ENCODE measurements at regions not wholly inside any gene's neighbourhood (a gene's known extent, or its start where the extent isn't known, plus 50 kb on each side); places are given as distances from the start of the nearest gene placed in this dataset.

GRCh38 chr3:29050155-29050554, 230.7 kb upstream of the RBMS3 start (continued):
- TF ChIP-seq, protein P1, sequence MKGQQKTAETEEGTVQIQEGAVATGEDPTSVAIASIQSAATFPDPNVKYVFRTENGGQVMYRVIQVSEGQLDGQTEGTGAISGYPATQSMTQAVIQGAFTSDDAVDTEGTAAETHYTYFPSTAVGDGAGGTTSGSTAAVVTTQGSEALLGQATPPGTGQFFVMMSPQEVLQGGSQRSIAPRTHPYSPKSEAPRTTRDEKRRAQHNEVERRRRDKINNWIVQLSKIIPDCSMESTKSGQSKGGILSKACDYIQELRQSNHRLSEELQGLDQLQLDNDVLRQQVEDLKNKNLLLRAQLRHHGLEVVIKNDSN (IDR thresholded peaks at IDR 0.05; ENCODE audit: borderline replicate concordance, extremely low read length, insufficient read depth, low read depth, low read length): no peak
- TF ChIP-seq SUPT20H (IDR thresholded peaks at IDR 0.05; ENCODE audit: borderline replicate concordance, control insufficient read depth, low read depth, low read length) (no peak), BMI1 (IDR thresholded peaks at IDR 0.05; ENCODE audit: borderline replicate concordance) (no peak), ZBED1 (IDR thresholded peaks at IDR 0.05; ENCODE audit: borderline replicate concordance) (no peak)

DNA sequence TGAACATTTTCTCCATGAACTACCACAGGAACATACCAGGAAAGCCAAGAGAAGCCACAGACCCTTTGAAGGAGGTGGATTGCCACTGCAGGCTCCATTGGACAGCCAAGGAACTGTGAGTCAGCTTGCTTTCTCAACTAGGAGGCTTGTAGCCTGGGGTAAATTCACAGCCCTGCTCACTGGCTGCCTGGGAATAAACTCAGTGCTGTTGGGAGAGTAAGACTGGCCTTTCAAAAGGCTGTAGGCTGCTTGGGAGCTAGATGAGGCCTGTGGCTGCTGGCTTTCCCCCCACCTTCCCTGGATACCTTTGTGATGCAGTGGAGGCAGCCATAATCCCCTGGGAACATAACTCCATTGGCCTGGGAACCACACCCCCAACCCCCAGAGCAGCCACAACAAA, 223.5 kb upstream of the RBMS3 start:
- SMC1A ChIA-PET (ENCODE audit: uncharacterized antibody, unreplicated experiment): interaction anchor here (0.7 kb wide), 1 partner anchor 174 kb away, joined by 3 read pairs; no protein-coding TSS in a partner anchor
- H3K36me3 ChIP-seq (ENCODE audit: control insufficient read depth in 2 of 2, insufficient read depth in 2 of 2, low read length in 1 of 2): no peaks in the 10 kb centered on the region
- FAIRE-seq: no peak

More for the DNA sequence above, 223.5 kb upstream of the RBMS3 start:
- no peak for TF ChIP-seq TARDBP (IDR thresholded peaks at IDR 0.05; ENCODE audit: borderline replicate concordance)
- TF ChIP-seq, protein P2, sequence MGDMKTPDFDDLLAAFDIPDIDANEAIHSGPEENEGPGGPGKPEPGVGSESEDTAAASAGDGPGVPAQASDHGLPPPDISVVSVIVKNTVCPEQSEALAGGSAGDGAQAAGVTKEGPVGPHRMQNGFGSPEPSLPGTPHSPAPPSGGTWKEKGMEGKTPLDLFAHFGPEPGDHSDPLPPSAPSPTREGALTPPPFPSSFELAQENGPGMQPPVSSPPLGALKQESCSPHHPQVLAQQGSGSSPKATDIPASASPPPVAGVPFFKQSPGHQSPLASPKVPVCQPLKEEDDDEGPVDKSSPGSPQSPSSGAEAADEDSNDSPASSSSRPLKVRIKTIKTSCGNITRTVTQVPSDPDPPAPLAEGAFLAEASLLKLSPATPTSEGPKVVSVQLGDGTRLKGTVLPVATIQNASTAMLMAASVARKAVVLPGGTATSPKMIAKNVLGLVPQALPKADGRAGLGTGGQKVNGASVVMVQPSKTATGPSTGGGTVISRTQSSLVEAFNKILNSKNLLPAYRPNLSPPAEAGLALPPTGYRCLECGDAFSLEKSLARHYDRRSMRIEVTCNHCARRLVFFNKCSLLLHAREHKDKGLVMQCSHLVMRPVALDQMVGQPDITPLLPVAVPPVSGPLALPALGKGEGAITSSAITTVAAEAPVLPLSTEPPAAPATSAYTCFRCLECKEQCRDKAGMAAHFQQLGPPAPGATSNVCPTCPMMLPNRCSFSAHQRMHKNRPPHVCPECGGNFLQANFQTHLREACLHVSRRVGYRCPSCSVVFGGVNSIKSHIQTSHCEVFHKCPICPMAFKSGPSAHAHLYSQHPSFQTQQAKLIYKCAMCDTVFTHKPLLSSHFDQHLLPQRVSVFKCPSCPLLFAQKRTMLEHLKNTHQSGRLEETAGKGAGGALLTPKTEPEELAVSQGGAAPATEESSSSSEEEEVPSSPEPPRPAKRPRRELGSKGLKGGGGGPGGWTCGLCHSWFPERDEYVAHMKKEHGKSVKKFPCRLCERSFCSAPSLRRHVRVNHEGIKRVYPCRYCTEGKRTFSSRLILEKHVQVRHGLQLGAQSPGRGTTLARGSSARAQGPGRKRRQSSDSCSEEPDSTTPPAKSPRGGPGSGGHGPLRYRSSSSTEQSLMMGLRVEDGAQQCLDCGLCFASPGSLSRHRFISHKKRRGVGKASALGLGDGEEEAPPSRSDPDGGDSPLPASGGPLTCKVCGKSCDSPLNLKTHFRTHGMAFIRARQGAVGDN (IDR thresholded peaks at IDR 0.05): no peak
- TF ChIP-seq, protein P3, sequence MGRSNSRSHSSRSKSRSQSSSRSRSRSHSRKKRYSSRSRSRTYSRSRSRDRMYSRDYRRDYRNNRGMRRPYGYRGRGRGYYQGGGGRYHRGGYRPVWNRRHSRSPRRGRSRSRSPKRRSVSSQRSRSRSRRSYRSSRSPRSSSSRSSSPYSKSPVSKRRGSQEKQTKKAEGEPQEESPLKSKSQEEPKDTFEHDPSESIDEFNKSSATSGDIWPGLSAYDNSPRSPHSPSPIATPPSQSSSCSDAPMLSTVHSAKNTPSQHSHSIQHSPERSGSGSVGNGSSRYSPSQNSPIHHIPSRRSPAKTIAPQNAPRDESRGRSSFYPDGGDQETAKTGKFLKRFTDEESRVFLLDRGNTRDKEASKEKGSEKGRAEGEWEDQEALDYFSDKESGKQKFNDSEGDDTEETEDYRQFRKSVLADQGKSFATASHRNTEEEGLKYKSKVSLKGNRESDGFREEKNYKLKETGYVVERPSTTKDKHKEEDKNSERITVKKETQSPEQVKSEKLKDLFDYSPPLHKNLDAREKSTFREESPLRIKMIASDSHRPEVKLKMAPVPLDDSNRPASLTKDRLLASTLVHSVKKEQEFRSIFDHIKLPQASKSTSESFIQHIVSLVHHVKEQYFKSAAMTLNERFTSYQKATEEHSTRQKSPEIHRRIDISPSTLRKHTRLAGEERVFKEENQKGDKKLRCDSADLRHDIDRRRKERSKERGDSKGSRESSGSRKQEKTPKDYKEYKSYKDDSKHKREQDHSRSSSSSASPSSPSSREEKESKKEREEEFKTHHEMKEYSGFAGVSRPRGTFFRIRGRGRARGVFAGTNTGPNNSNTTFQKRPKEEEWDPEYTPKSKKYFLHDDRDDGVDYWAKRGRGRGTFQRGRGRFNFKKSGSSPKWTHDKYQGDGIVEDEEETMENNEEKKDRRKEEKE (IDR thresholded peaks at IDR 0.05): no peak
- ChIA-PET CTCF (no interaction called here), RAD21 (ENCODE audit: unreplicated experiment) (interaction anchor here (0.6 kb wide), 1 partner anchor 266 kb away, joined by 3 read pairs; no protein-coding TSS in a partner anchor), POLR2A (no interaction called here)
- H3K4me1 ChIP-seq (ENCODE audit: control insufficient read depth, insufficient read depth, low read length): no peaks in the 10 kb centered on the region
- intact Hi-C loops (cut with micrococcal nuclease; ENCODE audit: unreplicated experiment): no loop called here
- ATAC-seq (no peak), DNase-seq (ENCODE audit: low read depth, low spot score) (no peak)
- H2AFZ ChIP-seq (ENCODE audit: control insufficient read depth, low read depth, low read length): no peak overlapping the region
- no peak overlapping the region for H3K9ac ChIP-seq (ENCODE audit: control insufficient read depth, insufficient read depth, low read length)
- H3K4me2 ChIP-seq (ENCODE audit: control insufficient read depth, insufficient read depth): no peak overlapping the region
- in situ Hi-C loops (cut with MboI): no loop called here
- H3K9me3 ChIP-seq (replicated peaks; ENCODE audit: control insufficient read depth, insufficient read depth, low read length): no peaks in the 10 kb centered on the region; the same call in 2 of the 3 replicates
- H3K27me3 ChIP-seq (replicated peaks in 1 of 2; ENCODE audit: control insufficient read depth in 2 of 2, insufficient read depth in 2 of 2, low read length in 1 of 2): no peaks in the 10 kb centered on the region
- no peak overlapping the region for H3K4me3 ChIP-seq
- no TSS peak for BruUV-seq (replicated peaks)
- no peak overlapping the region for H3K27ac ChIP-seq (ENCODE audit: control insufficient read depth, insufficient read depth)
- no peaks in the 10 kb centered on the region for H3K79me2 ChIP-seq (ENCODE audit: control insufficient read depth, insufficient read depth, low read length)
- H4K20me1 ChIP-seq (ENCODE audit: control insufficient read depth, insufficient read depth): no peaks in the 10 kb centered on the region

Data from GM12878 (cell line).